H1 (cell line): ENCODE measurements at regions not wholly inside any gene's neighbourhood (a gene's known extent, or its start where the extent isn't known, plus 50 kb on each side); places are given as distances from the start of the nearest gene placed in this dataset.

Experiments used
- CTCF ChIA-PET: fragments of 300-600 bp; sonication (Branson Sonifier 250); formaldehyde crosslinking; loops from one replicate; lab custom pipeline; 2021; ENCODE audit not compliant: partially characterized antibody; lab: Charles Lee
- POLR2A ChIA-PET: fragments of 300-600 bp; sonication (Branson Sonifier 250); formaldehyde crosslinking; loops from one replicate; lab custom pipeline; 2021; ENCODE audit warnings: inconsistent platforms; ENCODE audit not compliant: partially characterized antibody; lab: Charles Lee
- DNase-seq, 2 experiments: peaks; one replicate each; pipeline versions ENCODE4 v3.0.0 to v3.0.0-alpha.2; 2010 to 2022; ENCODE audit warnings: low spot score in 2 of 2, low read depth in 1 of 2, mixed read lengths in 1 of 2
- FAIRE-seq: peaks from 2 replicates; lab custom pipeline; 2011; peaks lifted over from hg19 to GRCh38; lab: Jason Lieb, UNC
- H2AFZ ChIP-seq: 2 replicates; pipeline ENCODE4 v1.8.1; 2012; ENCODE audit warnings: low read length, inconsistent platforms
- H2AK5ac ChIP-seq: 2 replicates; pipeline ENCODE4 v1.6.1; 2013; ENCODE audit warnings: low read depth, low read length
- H2BK120ac ChIP-seq: replicated peaks from 2 replicates; pipeline ENCODE3; 2013; ENCODE audit warnings: low read depth, low read length, inconsistent platforms
- H2BK12ac ChIP-seq: 2 replicates; pipeline ENCODE4 v1.6.1; 2013; ENCODE audit warnings: low read depth, low read length
- H2BK15ac ChIP-seq: 2 replicates; pipeline ENCODE4 v1.6.1; 2013; ENCODE audit warnings: low read length
- H2BK20ac ChIP-seq: 2 replicates; pipeline ENCODE4 v1.6.1; 2013; ENCODE audit warnings: low read length
- H2BK5ac ChIP-seq: 2 replicates; pipeline ENCODE4 v1.6.1; 2013; ENCODE audit warnings: low read depth, low read length
- H3K14ac ChIP-seq: 2 replicates; pipeline ENCODE4 v1.6.1; 2013; ENCODE audit warnings: inconsistent platforms; ENCODE audit not compliant: insufficient read length
- H3K18ac ChIP-seq: 2 replicates; pipeline ENCODE4 v1.6.1; 2013; ENCODE audit warnings: low read length; ENCODE audit errors: extremely low read depth
- H3K23ac ChIP-seq: 2 replicates; pipeline ENCODE4 v1.6.1; 2013; ENCODE audit warnings: inconsistent platforms; ENCODE audit not compliant: insufficient read length
- H3K23me2 ChIP-seq: 2 replicates; pipeline ENCODE4 v1.6.1; 2013; ENCODE audit warnings: low read depth, low read length
- H3K27ac ChIP-seq: 2 replicates; pipeline ENCODE4 v1.6.1; 2011; ENCODE audit warnings: low read depth, low read length, inconsistent platforms
- H3K27me3 ChIP-seq, 4 experiments: replicated peaks in 1 of 4; 1 replicate in 1 of 4; 2 replicates in 3 of 4; pipeline versions ENCODE4 v1.6.1 to v1.8.1; 2011 to 2013; ENCODE audit warnings: low read length in 3 of 4, mild to moderate bottlenecking in 3 of 4, inconsistent platforms in 2 of 4, mixed read lengths in 2 of 4, moderate library complexity in 1 of 4; ENCODE audit not compliant: control insufficient read depth in 3 of 4, insufficient read depth in 3 of 4; ENCODE audit errors: extremely low read depth in 1 of 4
- H3K36me3 ChIP-seq, 4 experiments: 2 replicates each; pipeline versions ENCODE4 v1.6.1 to v1.8.1; 2011 to 2013; ENCODE audit warnings: mild to moderate bottlenecking in 4 of 4, low read length in 3 of 4, moderate library complexity in 2 of 4, control low read depth in 1 of 4, inconsistent platforms in 1 of 4; ENCODE audit not compliant: insufficient read depth in 4 of 4, control insufficient read depth in 2 of 4
- H3K4ac ChIP-seq: replicated peaks from 2 replicates; pipeline ENCODE3; 2013; ENCODE audit warnings: low read length, low read depth, mixed read lengths, inconsistent platforms; ENCODE audit not compliant: insufficient read length
- H3K4me1 ChIP-seq, 4 experiments: replicated peaks in 1 of 4; 1 replicate in 1 of 4; 2 replicates in 3 of 4; pipeline versions ENCODE4 v1.6.1 to v1.8.1; 2011 to 2013; ENCODE audit warnings: low read length in 3 of 4, inconsistent platforms in 2 of 4, mixed read lengths in 1 of 4; ENCODE audit not compliant: insufficient read depth in 4 of 4, control insufficient read depth in 3 of 4
- H3K4me2 ChIP-seq, 2 experiments: 2 replicates each; pipeline versions ENCODE4 v1.6.1 to v1.8.1; 2011 to 2013; ENCODE audit warnings: low read depth in 2 of 2, low read length in 2 of 2, control low read depth in 1 of 2, inconsistent platforms in 1 of 2, mild to moderate bottlenecking in 1 of 2; ENCODE audit not compliant: insufficient read depth in 1 of 2
- H3K4me3 ChIP-seq, 4 experiments: fragments of 200-600, 300-600 bp in 1 of 4; sonication (generic), shearing (Covaris generic), sonication (Bioruptor Twin) in 1 of 4; 2 replicates each; pipeline versions ENCODE4 v1.5.1 to v1.8.1; 2011 to 2016; ENCODE audit warnings: low read length in 4 of 4, low read depth in 3 of 4, control low read depth in 2 of 4, inconsistent platforms in 2 of 4, mild to moderate bottlenecking in 2 of 4, mixed read lengths in 1 of 4, moderate library complexity in 1 of 4; ENCODE audit not compliant: insufficient read depth in 2 of 4; ENCODE audit errors: extremely low read depth in 1 of 4
- H3K56ac ChIP-seq: replicated peaks from 2 replicates; pipeline ENCODE3; 2013; ENCODE audit warnings: low read depth, mild to moderate bottlenecking, mixed read lengths, low read length, inconsistent platforms; ENCODE audit not compliant: insufficient read length
- H3K79me1 ChIP-seq: 2 replicates; pipeline ENCODE4 v1.6.1; 2013; ENCODE audit warnings: low read depth, low read length, control low read depth
- H3K79me2 ChIP-seq, 2 experiments: 2 replicates each; pipeline versions ENCODE4 v1.6.1 to v1.8.1; 2012 to 2013; ENCODE audit warnings: low read length in 2 of 2, mild to moderate bottlenecking in 2 of 2, inconsistent platforms in 1 of 2; ENCODE audit not compliant: insufficient read depth in 2 of 2, control insufficient read depth in 1 of 2
- H3K9ac ChIP-seq, 4 experiments: replicated peaks in 1 of 4; 1 replicate in 1 of 4; 2 replicates in 3 of 4; pipeline versions ENCODE4 v1.6.1 to v1.8.1; 2011 to 2013; ENCODE audit warnings: low read depth in 3 of 4, low read length in 3 of 4, control low read depth in 2 of 4, mild to moderate bottlenecking in 2 of 4, moderate library complexity in 2 of 4, inconsistent platforms in 1 of 4; ENCODE audit errors: extremely low read depth in 1 of 4
- H3K9me3 ChIP-seq, 2 experiments: 2 replicates each; pipeline versions ENCODE4 v1.6.1 to v1.8.1; 2012 to 2013; ENCODE audit warnings: mild to moderate bottlenecking in 2 of 2, moderate library complexity in 2 of 2, control low read depth in 1 of 2, inconsistent platforms in 1 of 2, low read depth in 1 of 2, low read length in 1 of 2, mixed read lengths in 1 of 2; ENCODE audit not compliant: insufficient read depth in 2 of 2
- H4K20me1 ChIP-seq, 2 experiments: replicated peaks in 1 of 2; 2 replicates each; pipeline versions ENCODE3 to v1.8.1; 2011 to 2013; ENCODE audit warnings: inconsistent platforms in 2 of 2, low read length in 2 of 2, mild to moderate bottlenecking in 1 of 2; ENCODE audit not compliant: insufficient read depth in 2 of 2, control insufficient read depth in 1 of 2
- H4K5ac ChIP-seq: 2 replicates; pipeline ENCODE4 v1.6.1; 2013; ENCODE audit warnings: low read length, low read depth, mixed read lengths, inconsistent platforms; ENCODE audit not compliant: insufficient read length
- H4K8ac ChIP-seq: 2 replicates; pipeline ENCODE4 v1.8.0; 2013; ENCODE audit warnings: mild to moderate bottlenecking, moderate library complexity, low read length, inconsistent platforms; ENCODE audit not compliant: insufficient read depth; ENCODE audit errors: extremely low read depth
- H4K91ac ChIP-seq: replicated peaks from 2 replicates; pipeline ENCODE3; 2013; ENCODE audit warnings: low read length, mixed read lengths, inconsistent platforms; ENCODE audit not compliant: insufficient read length
- BACH1 ChIP-seq: IDR thresholded peaks from 2 replicates; pipeline ENCODE4 v1.6.1; 2012; ENCODE audit warnings: low read length, improper control_type of control experiment
- CBX8 ChIP-seq: fragments of 300-800, 300-1000 bp; sonication (generic); IDR thresholded peaks from 2 replicates; pipeline ENCODE4 v1.7.1; 2016; ENCODE audit warnings: low read depth, low read length, borderline replicate concordance
- CTBP2 ChIP-seq: IDR thresholded peaks from 2 replicates; pipeline ENCODE4 v1.7.0; 2011; ENCODE audit warnings: borderline replicate concordance, mild to moderate bottlenecking, moderate library complexity, mixed read lengths, low read length; ENCODE audit not compliant: insufficient read depth, insufficient read length
- HDAC2 ChIP-seq, 2 experiments: fragments of 300-600 bp in 1 of 2; sonication (generic) in 1 of 2; IDR thresholded peaks; 2 replicates each; pipeline ENCODE4 v1.6.1; 2011 to 2012; ENCODE audit warnings: low read depth in 2 of 2, low read length in 2 of 2, mild to moderate bottlenecking in 2 of 2, moderate library complexity in 2 of 2, borderline replicate concordance in 1 of 2, inconsistent platforms in 1 of 2
- KDM4A ChIP-seq: IDR thresholded peaks from one replicate; pipeline ENCODE4 v1.7.1; 2012; ENCODE audit warnings: low read depth, mild to moderate bottlenecking, moderate library complexity, low read length, inconsistent platforms; ENCODE audit not compliant: severe bottlenecking
- KDM5A ChIP-seq: fragments of 200-600 bp; IDR thresholded peaks from 2 replicates; pipeline ENCODE4 v1.7.1; 2012; ENCODE audit warnings: mild to moderate bottlenecking, low read length, inconsistent platforms, mixed read lengths
- SIRT6 ChIP-seq: IDR thresholded peaks from one replicate; pipeline ENCODE4 v1.7.1; 2012; ENCODE audit warnings: low read length, inconsistent platforms
- TAF1 ChIP-seq: IDR thresholded peaks from 2 replicates; pipeline ENCODE4 v1.6.1; 2011; ENCODE audit warnings: mild to moderate bottlenecking, low read depth, low read length
- TAF7 ChIP-seq: optimal IDR thresholded peaks from 2 replicates; pipeline ENCODE3; 2011; ENCODE audit warnings: low read depth, mild to moderate bottlenecking, inconsistent platforms, low read length, moderate library complexity, borderline replicate concordance
- WGBS, 2 experiments: shearing (Covaris generic) in 1 of 2; methylation state at CpG; one replicate each; pipeline versions ENCODE4 v1.1.6 to v1.1.7; 2013 to 2015; ENCODE audit warnings: low lambda C conversion rate in 2 of 2, mixed read lengths in 2 of 2, inconsistent platforms in 1 of 2, low coverage in 1 of 2, missing lambda C conversion rate in 1 of 2; ENCODE audit not compliant: insufficient replicate concordance in 2 of 2, insufficient coverage in 1 of 2, insufficient read length in 1 of 2; ENCODE audit errors: extremely low coverage in 1 of 2, missing lambda C conversion rate in 1 of 2; 5-methylcytosine and 5-hydroxymethylcytosine counted together
- TF ChIP-seq, protein P1 (sequence below), 3 experiments: IDR thresholded peaks; 1 replicate in 2 of 3; 2 replicates in 1 of 3; pipeline versions ENCODE4 v1.5.1 to v1.6.1; 2011; ENCODE audit warnings: low read length in 3 of 3, mild to moderate bottlenecking in 3 of 3, inconsistent platforms in 2 of 3, low read depth in 1 of 3, moderate library complexity in 1 of 3; ENCODE audit not compliant: insufficient read depth in 1 of 3; ENCODE audit errors: control extremely low read depth in 1 of 3

DNA sequence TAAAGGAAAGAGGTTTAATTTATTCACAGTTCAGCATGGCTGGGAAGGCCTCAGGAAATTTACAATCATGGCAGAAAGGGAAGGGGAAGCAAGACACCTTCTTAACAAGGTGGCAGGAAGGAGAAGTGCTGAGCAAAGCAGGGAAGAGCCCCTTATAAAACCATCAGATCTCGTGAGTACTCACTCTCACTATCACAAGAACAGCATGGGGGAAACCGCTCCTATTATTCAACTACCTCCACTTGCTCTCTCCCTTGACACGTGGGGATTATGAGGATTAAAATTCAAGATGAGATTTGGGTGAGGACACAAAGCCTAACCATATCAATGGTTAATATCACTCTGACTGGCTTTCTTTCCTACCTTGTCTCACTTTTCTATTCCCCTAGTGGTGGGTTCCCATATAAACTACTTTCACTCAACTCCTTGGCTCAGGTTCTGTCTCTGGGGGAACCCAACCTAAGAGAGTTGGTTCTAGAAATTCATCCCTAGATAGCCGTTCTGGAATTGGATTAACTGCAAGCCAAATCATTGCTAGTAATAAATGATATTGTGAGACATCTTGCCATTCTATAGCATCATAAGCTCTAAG is 749.8 kb upstream of the GRAMD2B start:
- DNase-seq, result no peak
- WGBS, 2 experiments, result 81% methylated on average over 4 of the region's 4 CpGs; no CpG with 5 or more reads in 1 of the 2 experiments
- TF ChIP-seq TAF1 (no peak), TAF7 (no peak), CTBP2 (no peak), SIRT6 (no peak), HDAC2 (IDR thresholded peaks at IDR 0.05; ENCODE audit: borderline replicate concordance in 1 of 2, low read depth in 2 of 2, low read length in 2 of 2) (no peak), CBX8 (no peak), BACH1 (no peak), KDM5A (no peak), KDM4A (no peak)
- TF ChIP-seq, protein P1, sequence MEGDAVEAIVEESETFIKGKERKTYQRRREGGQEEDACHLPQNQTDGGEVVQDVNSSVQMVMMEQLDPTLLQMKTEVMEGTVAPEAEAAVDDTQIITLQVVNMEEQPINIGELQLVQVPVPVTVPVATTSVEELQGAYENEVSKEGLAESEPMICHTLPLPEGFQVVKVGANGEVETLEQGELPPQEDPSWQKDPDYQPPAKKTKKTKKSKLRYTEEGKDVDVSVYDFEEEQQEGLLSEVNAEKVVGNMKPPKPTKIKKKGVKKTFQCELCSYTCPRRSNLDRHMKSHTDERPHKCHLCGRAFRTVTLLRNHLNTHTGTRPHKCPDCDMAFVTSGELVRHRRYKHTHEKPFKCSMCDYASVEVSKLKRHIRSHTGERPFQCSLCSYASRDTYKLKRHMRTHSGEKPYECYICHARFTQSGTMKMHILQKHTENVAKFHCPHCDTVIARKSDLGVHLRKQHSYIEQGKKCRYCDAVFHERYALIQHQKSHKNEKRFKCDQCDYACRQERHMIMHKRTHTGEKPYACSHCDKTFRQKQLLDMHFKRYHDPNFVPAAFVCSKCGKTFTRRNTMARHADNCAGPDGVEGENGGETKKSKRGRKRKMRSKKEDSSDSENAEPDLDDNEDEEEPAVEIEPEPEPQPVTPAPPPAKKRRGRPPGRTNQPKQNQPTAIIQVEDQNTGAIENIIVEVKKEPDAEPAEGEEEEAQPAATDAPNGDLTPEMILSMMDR (IDR thresholded peaks at IDR 0.05; ENCODE audit: control extremely low read depth in 1 of 3, insufficient read depth in 1 of 3, low read depth in 1 of 3, low read length in 3 of 3), result peak in 1 of 3 experiments; percentile 34; a peak in 1 of 4 replicates

More for the DNA sequence above, 749.8 kb upstream of the GRAMD2B start:
- Histone ChIP-seq H3K18ac (no peak overlapping the region), H3K9ac (no peak overlapping the region), H2BK12ac (no peak overlapping the region), H2BK15ac (no peak overlapping the region), H3K9me3 (peaks cover 3 to 5% of the 10 kb centered on the region in 2 experiments; a peak in 1 of 4 replicates), H4K8ac (no peak overlapping the region), H3K36me3 (no peaks in the 10 kb centered on the region), H3K27ac (no peak overlapping the region), H4K5ac (no peak overlapping the region), H3K4ac (no peak overlapping the region), H2BK5ac (no peak overlapping the region), H3K79me1 (no peaks in the 10 kb centered on the region), H3K23me2 (no peaks in the 10 kb centered on the region), H3K27me3 (no peaks in the 10 kb centered on the region), H2AFZ (no peak overlapping the region), H4K20me1 (no peaks in the 10 kb centered on the region), H3K4me3 (no peak overlapping the region), H3K56ac (no peak overlapping the region), H3K4me2 (no peak overlapping the region), H2BK20ac (no peak overlapping the region), H3K4me1 (peaks cover 0 to 3% (median 0%) of the 10 kb centered on the region in 4 experiments; a peak in 3 of 7 replicates), H3K79me2 (no peaks in the 10 kb centered on the region), H3K23ac (no peak overlapping the region), H2AK5ac (no peak overlapping the region), H2BK120ac (no peak overlapping the region), H3K14ac (no peak overlapping the region), H4K91ac (no peak overlapping the region)
- ChIA-PET POLR2A (no interaction called here), CTCF (interaction anchor here (0.6 to 0.9 kb wide), 3 partner anchors 9 to 818 kb away, joined by 3 to 4 read pairs (median 4); no protein-coding TSS in a partner anchor)
- no peak for FAIRE-seq
